SK-N-SH (cell line): ENCODE measurements at regions not wholly inside any gene's neighbourhood (a gene's known extent, or its start where the extent isn't known, plus 50 kb on each side); places are given as distances from the start of the nearest gene placed in this dataset.

Source experiments
- CTCF ChIP-seq: fragments of 200-600 bp; sonication (generic); IDR thresholded peaks from 2 replicates; pipeline ENCODE4 v1.6.1; 2017; ENCODE audit warnings: antibody characterized with exemption, mild to moderate bottlenecking, moderate library complexity
- ELF1 ChIP-seq: IDR thresholded peaks from 2 replicates; pipeline ENCODE4 v1.4.0; 2012
- EZH2phosphoT487 ChIP-seq: fragments of 200-600 bp; sonication (generic); IDR thresholded peaks from 2 replicates; pipeline ENCODE4 v1.6.1; 2017; ENCODE audit warnings: low read depth, mixed run types, mild to moderate bottlenecking, antibody characterized with exemption, moderate library complexity, borderline replicate concordance
- RAD21 ChIP-seq: IDR thresholded peaks from 2 replicates; pipeline ENCODE4 v1.6.1; 2012; ENCODE audit warnings: mild to moderate bottlenecking, low read length
- RCOR1 ChIP-seq: fragments of 150-350 bp; IDR thresholded peaks from 2 replicates; pipeline ENCODE4 v1.6.1; 2017; ENCODE audit warnings: antibody characterized with exemption, low read length
- RFX5 ChIP-seq: IDR thresholded peaks from 2 replicates; pipeline ENCODE4 v1.6.1; 2012; ENCODE audit warnings: mild to moderate bottlenecking, improper control_type of control experiment, low read length
- SIN3A ChIP-seq: IDR thresholded peaks from 2 replicates; pipeline ENCODE4 v1.6.1; 2012; ENCODE audit warnings: low read depth, mild to moderate bottlenecking, low read length, moderate library complexity, borderline replicate concordance
- SMC3 ChIP-seq: IDR thresholded peaks from 2 replicates; pipeline ENCODE4 v1.6.1; 2012; ENCODE audit warnings: low read depth, low read length, improper control_type of control experiment
- TAF1 ChIP-seq: IDR thresholded peaks from 2 replicates; pipeline ENCODE4 v1.6.1; 2012; ENCODE audit warnings: low read depth, mild to moderate bottlenecking, low read length, moderate library complexity, borderline replicate concordance
- USF1 ChIP-seq: IDR thresholded peaks from 2 replicates; pipeline ENCODE4 v1.4.0; 2012; ENCODE audit warnings: low read depth, borderline replicate concordance
- USF2 ChIP-seq: fragments of 150-350 bp; IDR thresholded peaks from 2 replicates; pipeline ENCODE4 v1.6.1; 2017; ENCODE audit warnings: antibody characterized with exemption, low read length, low read depth, borderline replicate concordance

GRCh38 chr16:64857411-64857810 lies 264.5 kb downstream of the CDH11 start:
- TF ChIP-seq ELF1 (no peak), CTCF (no peak), EZH2phosphoT487 (no peak), TAF1 (no peak), SIN3A (no peak), RFX5 (no peak), RCOR1 (no peak), USF2 (no peak), RAD21 (no peak), USF1 (no peak), SMC3 (no peak)
